ENCODE measurements at regions not wholly inside any gene's neighbourhood (a gene's known extent, or its start where the extent isn't known, plus 50 kb on each side); places are given as distances from the start of the nearest gene placed in this dataset.

- intact Hi-C loops (cut with micrococcal nuclease), result no loop called here
- Histone ChIP-seq H3K36me3 (ENCODE audit: low read depth, low read length) (no peaks in the 10 kb centered on the region), H3K4me1 (ENCODE audit: insufficient read depth, low read length) (no peaks in the 10 kb centered on the region), H3K27me3 (ENCODE audit: low read length) (no peaks in the 10 kb centered on the region), H3K4me3 (ENCODE audit: low read length) (no peak overlapping the region), H3K79me2 (ENCODE audit: low read length) (no peaks in the 10 kb centered on the region), H3K9me2 (replicated peaks; ENCODE audit: low read length) (no peaks in the 10 kb centered on the region), H3K27ac (ENCODE audit: low read length) (no peak overlapping the region), H2AFZ (ENCODE audit: low read length) (no peak overlapping the region), H4K20me1 (ENCODE audit: low read length) (no peaks in the 10 kb centered on the region), H3K4me2 (ENCODE audit: low read length) (no peak overlapping the region), H3F3A (ENCODE audit: low read length, unreplicated experiment) (no peaks in the 10 kb centered on the region), H3K9me3 (ENCODE audit: low read length) (peaks cover 9% of the 10 kb centered on the region; the same call in 1 of the 2 replicates), H3K9ac (ENCODE audit: low read length) (no peak overlapping the region)
- ATAC-seq, result no peak
- CTCF ChIA-PET, result no interaction called here
- POLR2A ChIA-PET (ENCODE audit: unreplicated experiment), result no interaction called here
- no peak for DNase-seq
- TF ChIP-seq EZH2 (IDR thresholded peaks at IDR 0.05; ENCODE audit: low read length, unreplicated experiment) (no peak), EZH2phosphoT487 (IDR thresholded peaks at IDR 0.05; ENCODE audit: borderline replicate concordance, low read length) (no peak)
- TF ChIP-seq, protein P1, sequence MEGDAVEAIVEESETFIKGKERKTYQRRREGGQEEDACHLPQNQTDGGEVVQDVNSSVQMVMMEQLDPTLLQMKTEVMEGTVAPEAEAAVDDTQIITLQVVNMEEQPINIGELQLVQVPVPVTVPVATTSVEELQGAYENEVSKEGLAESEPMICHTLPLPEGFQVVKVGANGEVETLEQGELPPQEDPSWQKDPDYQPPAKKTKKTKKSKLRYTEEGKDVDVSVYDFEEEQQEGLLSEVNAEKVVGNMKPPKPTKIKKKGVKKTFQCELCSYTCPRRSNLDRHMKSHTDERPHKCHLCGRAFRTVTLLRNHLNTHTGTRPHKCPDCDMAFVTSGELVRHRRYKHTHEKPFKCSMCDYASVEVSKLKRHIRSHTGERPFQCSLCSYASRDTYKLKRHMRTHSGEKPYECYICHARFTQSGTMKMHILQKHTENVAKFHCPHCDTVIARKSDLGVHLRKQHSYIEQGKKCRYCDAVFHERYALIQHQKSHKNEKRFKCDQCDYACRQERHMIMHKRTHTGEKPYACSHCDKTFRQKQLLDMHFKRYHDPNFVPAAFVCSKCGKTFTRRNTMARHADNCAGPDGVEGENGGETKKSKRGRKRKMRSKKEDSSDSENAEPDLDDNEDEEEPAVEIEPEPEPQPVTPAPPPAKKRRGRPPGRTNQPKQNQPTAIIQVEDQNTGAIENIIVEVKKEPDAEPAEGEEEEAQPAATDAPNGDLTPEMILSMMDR (conservative IDR thresholded peaks at IDR 0.05; ENCODE audit: low read depth, low read length), result no peak
- no TSS peak for BruUV-seq (replicated peaks)
These were observed 233.6 kb upstream of the IRX1 start for GRCh38 chr5:3361811-3362605.

DNA sequence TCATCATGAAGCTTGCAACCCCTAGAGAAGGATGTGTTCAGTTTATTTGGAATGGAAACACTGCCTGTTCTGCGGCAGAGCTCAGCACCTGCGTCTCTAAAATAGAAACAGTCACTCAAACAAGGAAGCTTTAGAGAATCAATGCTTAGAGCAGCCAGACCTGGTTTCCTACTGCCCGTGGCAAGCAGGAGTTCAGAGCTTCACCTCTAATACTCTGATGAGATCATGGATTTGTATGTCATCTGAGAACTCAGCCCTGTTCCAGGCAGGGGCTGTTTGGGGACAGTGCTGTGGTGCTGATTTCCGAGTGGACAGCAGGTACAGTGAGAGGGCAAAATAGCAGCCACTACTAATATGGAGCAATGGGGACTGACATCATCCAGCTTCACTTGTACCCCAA, 236.0 kb upstream of the IRX1 start:
- ChIA-PET POLR2A (ENCODE audit: unreplicated experiment) (no interaction called here), CTCF (no interaction called here)
- Histone ChIP-seq H3K9ac (ENCODE audit: low read length) (no peak overlapping the region), H3K4me3 (ENCODE audit: low read length) (no peak overlapping the region), H3K9me2 (replicated peaks; ENCODE audit: low read length) (no peaks in the 10 kb centered on the region), H3K36me3 (ENCODE audit: low read depth, low read length) (no peaks in the 10 kb centered on the region), H3K79me2 (ENCODE audit: low read length) (no peaks in the 10 kb centered on the region), H3F3A (ENCODE audit: low read length, unreplicated experiment) (no peaks in the 10 kb centered on the region), H2AFZ (ENCODE audit: low read length) (no peak overlapping the region), H4K20me1 (ENCODE audit: low read length) (no peaks in the 10 kb centered on the region), H3K9me3 (ENCODE audit: low read length) (0 out of 2 replicates have a peak, but pooled peaks cover 4% of the 10 kb centered on the region), H3K4me1 (ENCODE audit: insufficient read depth, low read length) (no peaks in the 10 kb centered on the region), H3K27ac (ENCODE audit: low read length) (no peak overlapping the region), H3K4me2 (ENCODE audit: low read length) (no peak overlapping the region), H3K27me3 (ENCODE audit: low read length) (no peaks in the 10 kb centered on the region)
- intact Hi-C loops (cut with micrococcal nuclease), result no loop called here
- ATAC-seq, result no peak
- no TSS peak for BruUV-seq (replicated peaks)
- no peak for DNase-seq
- TF ChIP-seq, protein P1 (conservative IDR thresholded peaks at IDR 0.05; ENCODE audit: low read depth, low read length), result no peak
- TF ChIP-seq EZH2 (IDR thresholded peaks at IDR 0.05; ENCODE audit: low read length, unreplicated experiment), result no peak
- no peak for TF ChIP-seq EZH2phosphoT487 (IDR thresholded peaks at IDR 0.05; ENCODE audit: borderline replicate concordance, low read length)

GRCh38 chr5:3357291-3357690, 238.3 kb upstream of the IRX1 start:
- no peaks in the 10 kb centered on the region for H4K20me1 ChIP-seq (ENCODE audit: low read length)
- no peaks in the 10 kb centered on the region for H3K4me1 ChIP-seq (ENCODE audit: insufficient read depth, low read length)
- no peak overlapping the region for H3K27ac ChIP-seq (ENCODE audit: low read length)
- no peaks in the 10 kb centered on the region for H3K9me2 ChIP-seq (replicated peaks; ENCODE audit: low read length)
- no peaks in the 10 kb centered on the region for H3K27me3 ChIP-seq (ENCODE audit: low read length)
- H3K4me2 ChIP-seq (ENCODE audit: low read length), result no peak overlapping the region
- H3K79me2 ChIP-seq (ENCODE audit: low read length), result no peaks in the 10 kb centered on the region
- H3K36me3 ChIP-seq (ENCODE audit: low read depth, low read length), result no peaks in the 10 kb centered on the region
- intact Hi-C loops (cut with micrococcal nuclease), result no loop called here
- H3K4me3 ChIP-seq (ENCODE audit: low read length), result no peak overlapping the region
- DNase-seq, result no peak
- ChIA-PET CTCF (no interaction called here), POLR2A (ENCODE audit: unreplicated experiment) (no interaction called here)
- 0 out of 2 replicates have a peak, but pooled peaks cover 4% of the 10 kb centered on the region for H3K9me3 ChIP-seq (ENCODE audit: low read length)
- BruUV-seq (replicated peaks), result no TSS peak
- no peak for ATAC-seq
- TF ChIP-seq, protein P1 (conservative IDR thresholded peaks at IDR 0.05; ENCODE audit: low read depth, low read length), result no peak
- no peak for TF ChIP-seq EZH2phosphoT487 (IDR thresholded peaks at IDR 0.05; ENCODE audit: borderline replicate concordance, low read length)
- TF ChIP-seq EZH2 (IDR thresholded peaks at IDR 0.05; ENCODE audit: low read length, unreplicated experiment), result no peak
- H2AFZ ChIP-seq (ENCODE audit: low read length), result no peak overlapping the region
- H3F3A ChIP-seq (ENCODE audit: low read length, unreplicated experiment), result no peaks in the 10 kb centered on the region
- no peak overlapping the region for H3K9ac ChIP-seq (ENCODE audit: low read length)
